ENCODE measurements at regions not wholly inside any gene's neighbourhood (a gene's known extent, or its start where the extent isn't known, plus 50 kb on each side); places are given as distances from the start of the nearest gene placed in this dataset.

DNA sequence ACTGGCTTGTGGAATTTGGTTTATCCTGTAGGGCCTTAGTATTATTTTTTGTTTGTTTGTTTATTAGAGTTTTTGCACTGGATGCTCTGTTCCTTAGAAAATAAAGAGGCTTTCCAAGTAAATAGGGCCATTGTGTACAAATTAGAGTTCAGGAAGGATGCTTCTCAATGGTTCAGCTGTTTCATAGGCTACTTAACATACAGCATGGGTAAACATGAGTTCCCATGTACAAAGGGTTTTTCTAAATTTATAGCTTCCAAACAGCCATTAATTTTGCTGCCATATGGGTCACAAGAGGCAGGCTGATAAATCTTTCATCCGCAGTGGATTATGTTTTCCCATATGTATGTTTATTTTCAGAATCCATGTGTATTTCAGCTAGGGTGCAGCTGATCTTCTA, 121.6 kb upstream of the WDR11 start:
- TF ChIP-seq ZC3H11A (IDR thresholded peaks at IDR 0.05) (no peak), RFX5 (IDR thresholded peaks at IDR 0.05) (no peak), RNF2 (IDR thresholded peaks at IDR 0.05; ENCODE audit: borderline replicate concordance, low read depth) (no peak), CBX8 (IDR thresholded peaks at IDR 0.05) (no peak)
- H3K4me3 ChIP-seq = no peak overlapping the region
- FAIRE-seq (no peak), DNase-seq (ENCODE audit: low read depth in 1 of 2, low spot score in 1 of 2) (no peak), ATAC-seq (no peak)
- 60% methylated on average over 1 of the region's 1 CpG for WGBS (ENCODE audit: missing lambda C conversion rate)
- no peak overlapping the region for H3K4me2 ChIP-seq
- no peaks in the 10 kb centered on the region for H3K4me1 ChIP-seq
- CTCF ChIA-PET = no interaction called here
- H3K27ac ChIP-seq = no peak overlapping the region
- H3K9me3 ChIP-seq = no peaks in the 10 kb centered on the region
- POLR2A ChIA-PET = no interaction called here

DNA sequence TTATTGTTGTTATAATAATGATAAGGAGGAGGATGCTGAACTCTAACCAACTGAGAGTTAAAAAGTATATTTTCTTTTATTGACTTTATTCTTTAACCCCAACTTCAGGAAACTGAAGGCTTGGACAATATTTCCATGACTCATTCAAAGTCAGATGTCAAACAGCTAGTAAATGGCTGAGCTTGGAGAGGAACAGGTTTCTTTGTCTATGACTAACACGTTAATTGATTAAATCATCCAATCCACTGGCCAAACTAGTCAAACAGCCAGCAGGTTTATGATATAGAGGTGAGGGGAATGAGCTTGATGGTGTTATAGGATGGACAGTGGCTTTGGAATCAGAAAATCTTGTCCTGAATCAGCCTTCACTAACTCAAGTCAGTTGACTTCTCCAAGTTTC, 119.1 kb upstream of the WDR11 start:
- Histone ChIP-seq H3K27ac (no peak overlapping the region), H3K4me3 (no peak overlapping the region), H3K9me3 (no peaks in the 10 kb centered on the region), H3K4me2 (no peak overlapping the region), H3K4me1 (no peaks in the 10 kb centered on the region)
- ChIA-PET CTCF (no interaction called here), POLR2A (no interaction called here)
- ATAC-seq (no peak), FAIRE-seq (no peak), DNase-seq (ENCODE audit: low read depth in 1 of 2, low spot score in 1 of 2) (no peak)
- TF ChIP-seq CBX2 (IDR thresholded peaks at IDR 0.05; ENCODE audit: borderline replicate concordance, low read depth) = no peak
- no peak for TF ChIP-seq POLR2A (IDR thresholded peaks at IDR 0.05; ENCODE audit: low read length)
- TF ChIP-seq CHD4 (IDR thresholded peaks at IDR 0.05; ENCODE audit: borderline replicate concordance) = no peak
- no peak for TF ChIP-seq CBX8 (IDR thresholded peaks at IDR 0.05)
- TF ChIP-seq, protein P1, sequence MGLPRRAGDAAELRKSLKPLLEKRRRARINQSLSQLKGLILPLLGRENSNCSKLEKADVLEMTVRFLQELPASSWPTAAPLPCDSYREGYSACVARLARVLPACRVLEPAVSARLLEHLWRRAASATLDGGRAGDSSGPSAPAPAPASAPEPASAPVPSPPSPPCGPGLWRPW (IDR thresholded peaks at IDR 0.05) = no peak
- TF ChIP-seq RFX5 (IDR thresholded peaks at IDR 0.05) = no peak
- TF ChIP-seq GATA3 (IDR thresholded peaks at IDR 0.05; ENCODE audit: borderline replicate concordance) = no peak
- TF ChIP-seq ZSCAN20 (CRISPR knock-in tag; IDR thresholded peaks at IDR 0.05) = no peak
- TF ChIP-seq MAZ (IDR thresholded peaks at IDR 0.05; ENCODE audit: borderline replicate concordance, low read depth, low read length) = no peak
- TF ChIP-seq CHD2 (IDR thresholded peaks at IDR 0.05; ENCODE audit: low read length, partially characterized antibody) = no peak
- no peak for TF ChIP-seq ESRRA (IDR thresholded peaks at IDR 0.05; ENCODE audit: borderline replicate concordance, low read length)
- TF ChIP-seq, protein P2, sequence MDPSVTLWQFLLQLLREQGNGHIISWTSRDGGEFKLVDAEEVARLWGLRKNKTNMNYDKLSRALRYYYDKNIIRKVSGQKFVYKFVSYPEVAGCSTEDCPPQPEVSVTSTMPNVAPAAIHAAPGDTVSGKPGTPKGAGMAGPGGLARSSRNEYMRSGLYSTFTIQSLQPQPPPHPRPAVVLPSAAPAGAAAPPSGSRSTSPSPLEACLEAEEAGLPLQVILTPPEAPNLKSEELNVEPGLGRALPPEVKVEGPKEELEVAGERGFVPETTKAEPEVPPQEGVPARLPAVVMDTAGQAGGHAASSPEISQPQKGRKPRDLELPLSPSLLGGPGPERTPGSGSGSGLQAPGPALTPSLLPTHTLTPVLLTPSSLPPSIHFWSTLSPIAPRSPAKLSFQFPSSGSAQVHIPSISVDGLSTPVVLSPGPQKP (IDR thresholded peaks at IDR 0.05; ENCODE audit: low read depth, low read length) = no peak
- no peak for TF ChIP-seq KDM1A (IDR thresholded peaks at IDR 0.05; ENCODE audit: low read depth)
- TF ChIP-seq EHMT2 (IDR thresholded peaks at IDR 0.05; ENCODE audit: low read depth) = no peak
- no peak for TF ChIP-seq SMC3 (IDR thresholded peaks at IDR 0.05)
- no peak for TF ChIP-seq TP53 (CRISPR knock-in tag; IDR thresholded peaks at IDR 0.05)
- TF ChIP-seq, protein P3, sequence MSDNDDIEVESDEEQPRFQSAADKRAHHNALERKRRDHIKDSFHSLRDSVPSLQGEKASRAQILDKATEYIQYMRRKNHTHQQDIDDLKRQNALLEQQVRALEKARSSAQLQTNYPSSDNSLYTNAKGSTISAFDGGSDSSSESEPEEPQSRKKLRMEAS (IDR thresholded peaks at IDR 0.05) = no peak
- TF ChIP-seq, protein P4, sequence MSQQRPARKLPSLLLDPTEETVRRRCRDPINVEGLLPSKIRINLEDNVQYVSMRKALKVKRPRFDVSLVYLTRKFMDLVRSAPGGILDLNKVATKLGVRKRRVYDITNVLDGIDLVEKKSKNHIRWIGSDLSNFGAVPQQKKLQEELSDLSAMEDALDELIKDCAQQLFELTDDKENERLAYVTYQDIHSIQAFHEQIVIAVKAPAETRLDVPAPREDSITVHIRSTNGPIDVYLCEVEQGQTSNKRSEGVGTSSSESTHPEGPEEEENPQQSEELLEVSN (IDR thresholded peaks at IDR 0.05; ENCODE audit: borderline replicate concordance, low read depth) = no peak
- no peak for TF ChIP-seq RAD21 (conservative IDR thresholded peaks at IDR 0.05 in 1 of 2, IDR thresholded peaks at IDR 0.05 in 1 of 2)
- TF ChIP-seq FOXS1 (CRISPR knock-in tag; IDR thresholded peaks at IDR 0.05) = no peak
- 4% methylated on average over 1 of the region's 1 CpG for WGBS (ENCODE audit: missing lambda C conversion rate)

DNA sequence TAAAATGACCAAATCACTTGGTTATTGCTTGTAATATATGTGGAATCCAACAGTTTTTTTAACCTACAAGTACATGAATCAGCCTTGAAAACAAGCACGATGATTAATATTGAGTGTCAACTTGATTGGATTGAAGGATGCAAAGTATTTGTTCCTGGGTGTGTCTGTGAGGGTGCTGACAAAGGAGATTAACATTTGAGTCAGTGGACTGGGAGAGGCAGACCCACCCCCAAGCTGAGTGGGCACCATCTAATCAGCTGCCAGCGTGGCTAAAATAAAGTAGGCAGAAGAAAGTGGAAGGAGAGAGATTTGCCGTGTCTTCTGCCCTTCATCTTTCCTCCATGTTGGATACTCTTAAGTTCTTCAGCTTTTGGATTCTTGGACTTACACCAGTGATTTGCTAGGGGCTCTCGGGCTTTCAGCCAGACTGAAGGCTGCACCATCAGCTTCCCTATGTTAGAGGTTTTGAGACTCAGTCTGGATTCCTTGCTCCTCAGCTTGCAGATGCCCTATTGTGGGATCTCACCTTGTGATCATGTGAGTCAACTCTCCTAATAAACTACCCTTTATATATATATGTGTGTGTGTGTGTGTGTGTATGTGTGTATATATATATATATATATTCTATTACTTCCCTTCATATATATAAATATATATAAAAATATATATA, 118.4 kb upstream of the WDR11 start:
- Histone ChIP-seq H3K9me3 (no peaks in the 10 kb centered on the region), H3K27ac (no peak overlapping the region), H3K4me2 (no peak overlapping the region), H3K4me1 (no peaks in the 10 kb centered on the region), H3K4me3 (no peak overlapping the region)
- ChIA-PET POLR2A (no interaction called here), CTCF (no interaction called here)
- DNase-seq (ENCODE audit: low read depth in 1 of 2, low spot score in 1 of 2) = no peak
- 3% methylated on average over 4 of the region's 4 CpGs for WGBS (ENCODE audit: missing lambda C conversion rate)
- no peak for FAIRE-seq
- no peak for ATAC-seq
- TF ChIP-seq FOSB (CRISPR knock-in tag; IDR thresholded peaks at IDR 0.05) (no peak), MAFK (IDR thresholded peaks at IDR 0.05; ENCODE audit: partially characterized antibody) (no peak), BHLHE40 (IDR thresholded peaks at IDR 0.05; ENCODE audit: low read depth, low read length) (no peak), JUN (IDR thresholded peaks at IDR 0.05) (no peak), HEYL (CRISPR knock-in tag; IDR thresholded peaks at IDR 0.05) (no peak), KDM5A (IDR thresholded peaks at IDR 0.05) (no peak)
- TF ChIP-seq, protein P5, sequence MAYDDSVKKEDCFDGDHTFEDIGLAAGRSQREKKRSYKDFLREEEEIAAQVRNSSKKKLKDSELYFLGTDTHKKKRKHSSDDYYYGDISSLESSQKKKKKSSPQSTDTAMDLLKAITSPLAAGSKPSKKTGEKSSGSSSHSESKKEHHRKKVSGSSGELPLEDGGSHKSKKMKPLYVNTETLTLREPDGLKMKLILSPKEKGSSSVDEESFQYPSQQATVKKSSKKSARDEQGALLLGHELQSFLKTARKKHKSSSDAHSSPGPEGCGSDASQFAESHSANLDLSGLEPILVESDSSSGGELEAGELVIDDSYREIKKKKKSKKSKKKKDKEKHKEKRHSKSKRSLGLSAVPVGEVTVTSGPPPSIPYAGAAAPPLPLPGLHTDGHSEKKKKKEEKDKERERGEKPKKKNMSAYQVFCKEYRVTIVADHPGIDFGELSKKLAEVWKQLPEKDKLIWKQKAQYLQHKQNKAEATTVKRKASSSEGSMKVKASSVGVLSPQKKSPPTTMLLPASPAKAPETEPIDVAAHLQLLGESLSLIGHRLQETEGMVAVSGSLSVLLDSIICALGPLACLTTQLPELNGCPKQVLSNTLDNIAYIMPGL (CRISPR knock-in tag; IDR thresholded peaks at IDR 0.05; ENCODE audit: borderline replicate concordance) = no peak
